ENCODE measurements at regions not wholly inside any gene's neighbourhood (a gene's known extent, or its start where the extent isn't known, plus 50 kb on each side); places are given as distances from the start of the nearest gene placed in this dataset.

DNA sequence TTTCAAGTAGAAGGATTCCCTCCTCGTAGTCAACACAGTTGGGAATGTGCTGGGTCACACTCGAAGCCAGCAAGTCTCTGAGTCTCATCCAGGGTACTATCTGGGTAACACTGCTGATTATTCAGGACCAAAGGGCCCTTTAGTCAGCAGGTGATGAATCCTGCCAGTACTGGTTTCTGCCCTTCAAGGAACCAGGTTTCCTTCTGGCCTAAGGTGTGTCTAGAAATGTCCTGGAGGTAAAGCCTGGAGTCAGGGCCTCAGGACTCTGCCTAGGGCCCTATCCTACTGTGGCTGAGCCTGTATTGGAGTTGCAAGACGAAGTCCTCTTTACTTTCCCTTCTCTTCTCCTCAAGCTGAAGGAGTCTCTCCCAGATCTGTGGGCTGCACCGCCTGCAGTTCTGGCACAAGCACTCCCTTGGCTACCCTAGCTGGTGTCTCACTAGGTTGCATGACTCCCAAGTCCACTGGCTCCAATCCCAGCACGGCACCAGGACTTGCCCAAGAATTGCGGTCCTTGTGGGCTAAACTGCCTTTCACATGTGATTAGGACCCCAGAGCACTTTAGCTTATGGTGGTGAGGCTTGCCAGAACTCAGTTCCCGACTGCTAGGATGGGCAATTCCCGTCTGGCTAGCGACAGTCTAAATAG, 193.7 kb upstream of the PDE3A start:
- Histone ChIP-seq H3K9me2 (ENCODE audit: insufficient read depth) (no peaks in the 10 kb centered on the region), H3K4me3 (replicated peaks in 1 of 2; ENCODE audit: low read depth in 1 of 2, low read length in 2 of 2) (no peak overlapping the region), H2AFZ (ENCODE audit: low read depth, low read length, poor library complexity, severe bottlenecking) (no peak overlapping the region), H3K79me2 (ENCODE audit: insufficient read depth, low read length) (no peaks in the 10 kb centered on the region), H3K27me3 (ENCODE audit: insufficient read depth, low read length) (no peaks in the 10 kb centered on the region), H3K36me3 (ENCODE audit: control insufficient read depth in 1 of 2, insufficient read depth in 2 of 2, low read length in 2 of 2) (no peaks in the 10 kb centered on the region), H3K9me3 (ENCODE audit: control insufficient read depth in 1 of 2, insufficient read depth in 1 of 2, low read depth in 1 of 2, low read length in 2 of 2) (no peaks in the 10 kb centered on the region), H4K20me1 (ENCODE audit: insufficient read depth) (no peaks in the 10 kb centered on the region), H3K27ac (ENCODE audit: low read depth, low read length) (no peak overlapping the region), H3K4me2 (ENCODE audit: low read length) (no peak overlapping the region), H3K9ac (ENCODE audit: low read length) (no peak overlapping the region), H3K4me1 (ENCODE audit: control insufficient read depth in 1 of 2, insufficient read depth in 2 of 2, low read length in 2 of 2) (no peaks in the 10 kb centered on the region)
- TF ChIP-seq TCF7L2 (IDR thresholded peaks at IDR 0.05; ENCODE audit: borderline replicate concordance, extremely low read depth, insufficient read depth, insufficient read length) (no peak), ELF1 (IDR thresholded peaks at IDR 0.05; ENCODE audit: borderline replicate concordance, low read depth) (no peak), SP1 (IDR thresholded peaks at IDR 0.05; ENCODE audit: low read depth) (no peak), POLR2A (IDR thresholded peaks at IDR 0.05; ENCODE audit: borderline replicate concordance, extremely low read depth, insufficient read depth, insufficient read length) (no peak), SIN3A (IDR thresholded peaks at IDR 0.05; ENCODE audit: low read depth) (no peak), YY1 (IDR thresholded peaks at IDR 0.05; ENCODE audit: extremely low read depth, insufficient replicate concordance, low read depth, low read length) (no peak), EGR1 (IDR thresholded peaks at IDR 0.05; ENCODE audit: low read depth) (no peak), CEBPB (IDR thresholded peaks at IDR 0.05; ENCODE audit: low read depth) (no peak)
- TF ChIP-seq, protein P1, sequence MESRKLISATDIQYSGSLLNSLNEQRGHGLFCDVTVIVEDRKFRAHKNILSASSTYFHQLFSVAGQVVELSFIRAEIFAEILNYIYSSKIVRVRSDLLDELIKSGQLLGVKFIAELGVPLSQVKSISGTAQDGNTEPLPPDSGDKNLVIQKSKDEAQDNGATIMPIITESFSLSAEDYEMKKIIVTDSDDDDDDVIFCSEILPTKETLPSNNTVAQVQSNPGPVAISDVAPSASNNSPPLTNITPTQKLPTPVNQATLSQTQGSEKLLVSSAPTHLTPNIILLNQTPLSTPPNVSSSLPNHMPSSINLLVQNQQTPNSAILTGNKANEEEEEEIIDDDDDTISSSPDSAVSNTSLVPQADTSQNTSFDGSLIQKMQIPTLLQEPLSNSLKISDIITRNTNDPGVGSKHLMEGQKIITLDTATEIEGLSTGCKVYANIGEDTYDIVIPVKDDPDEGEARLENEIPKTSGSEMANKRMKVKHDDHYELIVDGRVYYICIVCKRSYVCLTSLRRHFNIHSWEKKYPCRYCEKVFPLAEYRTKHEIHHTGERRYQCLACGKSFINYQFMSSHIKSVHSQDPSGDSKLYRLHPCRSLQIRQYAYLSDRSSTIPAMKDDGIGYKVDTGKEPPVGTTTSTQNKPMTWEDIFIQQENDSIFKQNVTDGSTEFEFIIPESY (IDR thresholded peaks at IDR 0.05; ENCODE audit: extremely low read depth, insufficient replicate concordance, low read length): no peak
- TF ChIP-seq, protein P2, sequence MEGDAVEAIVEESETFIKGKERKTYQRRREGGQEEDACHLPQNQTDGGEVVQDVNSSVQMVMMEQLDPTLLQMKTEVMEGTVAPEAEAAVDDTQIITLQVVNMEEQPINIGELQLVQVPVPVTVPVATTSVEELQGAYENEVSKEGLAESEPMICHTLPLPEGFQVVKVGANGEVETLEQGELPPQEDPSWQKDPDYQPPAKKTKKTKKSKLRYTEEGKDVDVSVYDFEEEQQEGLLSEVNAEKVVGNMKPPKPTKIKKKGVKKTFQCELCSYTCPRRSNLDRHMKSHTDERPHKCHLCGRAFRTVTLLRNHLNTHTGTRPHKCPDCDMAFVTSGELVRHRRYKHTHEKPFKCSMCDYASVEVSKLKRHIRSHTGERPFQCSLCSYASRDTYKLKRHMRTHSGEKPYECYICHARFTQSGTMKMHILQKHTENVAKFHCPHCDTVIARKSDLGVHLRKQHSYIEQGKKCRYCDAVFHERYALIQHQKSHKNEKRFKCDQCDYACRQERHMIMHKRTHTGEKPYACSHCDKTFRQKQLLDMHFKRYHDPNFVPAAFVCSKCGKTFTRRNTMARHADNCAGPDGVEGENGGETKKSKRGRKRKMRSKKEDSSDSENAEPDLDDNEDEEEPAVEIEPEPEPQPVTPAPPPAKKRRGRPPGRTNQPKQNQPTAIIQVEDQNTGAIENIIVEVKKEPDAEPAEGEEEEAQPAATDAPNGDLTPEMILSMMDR (IDR thresholded peaks at IDR 0.05 in 2 of 3, conservative IDR thresholded peaks at IDR 0.05 in 1 of 3; ENCODE audit: borderline replicate concordance in 1 of 3, insufficient read depth in 1 of 3, low read depth in 2 of 3, low read length in 2 of 3): no peak
- TF ChIP-seq, protein P3, sequence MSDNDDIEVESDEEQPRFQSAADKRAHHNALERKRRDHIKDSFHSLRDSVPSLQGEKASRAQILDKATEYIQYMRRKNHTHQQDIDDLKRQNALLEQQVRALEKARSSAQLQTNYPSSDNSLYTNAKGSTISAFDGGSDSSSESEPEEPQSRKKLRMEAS (IDR thresholded peaks at IDR 0.05): no peak
- TF ChIP-seq, protein P4, sequence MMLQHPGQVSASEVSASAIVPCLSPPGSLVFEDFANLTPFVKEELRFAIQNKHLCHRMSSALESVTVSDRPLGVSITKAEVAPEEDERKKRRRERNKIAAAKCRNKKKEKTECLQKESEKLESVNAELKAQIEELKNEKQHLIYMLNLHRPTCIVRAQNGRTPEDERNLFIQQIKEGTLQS (IDR thresholded peaks at IDR 0.05): no peak
- ATAC-seq (no peak), DNase-seq (ENCODE audit: low read depth, low spot score) (no peak)
- CTCF ChIA-PET: no interaction called here
- intact Hi-C loops (cut with micrococcal nuclease): no loop called here
- no TSS peak for BruUV-seq (replicated peaks)
- POLR2A ChIA-PET: no interaction called here
- RAD21 ChIA-PET (ENCODE audit: low non-redundant PET in 1 of 2, low total read pairs in 2 of 2, uncharacterized antibody in 2 of 2, unreplicated experiment in 2 of 2): no interaction called here
